A673 (cell line): ENCODE measurements at regions not wholly inside any gene's neighbourhood (a gene's known extent, or its start where the extent isn't known, plus 50 kb on each side); places are given as distances from the start of the nearest gene placed in this dataset.

Experiments
- BruUV-seq: library from RNA; stranded (reverse); fragments of 400-500 nt; replicated peaks from 2 replicates; lab custom pipeline; 2021; lab: Mats Ljungman, UMichigan
- CTCF ChIA-PET: fragments of 300-600 bp; sonication (Branson Sonifier 250); formaldehyde crosslinking; loops from one replicate; lab custom pipeline; 2022; ENCODE audit warnings: antibody characterized with exemption; lab: Charles Lee
- POLR2A ChIA-PET: fragments of 300-600 bp; sonication (Branson Sonifier 250); formaldehyde crosslinking; loops from one replicate; lab custom pipeline; 2022; ENCODE audit warnings: antibody characterized with exemption; ENCODE audit not compliant: low non-redundant PET; lab: Charles Lee
- DNase-seq: peaks from one replicate; pipeline ENCODE4 v3.0.0-alpha.2; 2015; ENCODE audit warnings: low spot score
- H3K27ac ChIP-seq: fragments of 200-600 bp; sonication (generic); 2 replicates; pipeline ENCODE4 v1.5.1; 2016; ENCODE audit warnings: mixed run types, low read depth, mild to moderate bottlenecking, mixed read lengths, antibody characterized with exemption, low read length; ENCODE audit not compliant: poor library complexity, severe bottlenecking
- H3K27me3 ChIP-seq: fragments of 200-600 bp; sonication (generic); replicated peaks from 2 replicates; pipeline ENCODE4 v1.6.1; 2017; ENCODE audit warnings: mixed run types, low read depth, mild to moderate bottlenecking, mixed read lengths, antibody characterized with exemption, low read length; ENCODE audit not compliant: insufficient read depth, poor library complexity
- H3K36me3 ChIP-seq: fragments of 200-600 bp; sonication (generic); 2 replicates; pipeline ENCODE4 v1.6.1; 2016; ENCODE audit warnings: mixed run types, mild to moderate bottlenecking, mixed read lengths, antibody characterized with exemption, low read length; ENCODE audit not compliant: insufficient read depth, poor library complexity, severe bottlenecking
- H3K4me1 ChIP-seq: fragments of 200-600 bp; sonication (generic); 2 replicates; pipeline ENCODE4 v1.6.1; 2017; ENCODE audit warnings: mixed run types, mild to moderate bottlenecking, mixed read lengths, antibody characterized with exemption, low read length; ENCODE audit not compliant: insufficient read depth, poor library complexity, severe bottlenecking
- H3K4me3 ChIP-seq: fragments of 200-600 bp; sonication (generic); 2 replicates; pipeline ENCODE4 v1.5.1; 2016; ENCODE audit warnings: low read depth, mixed run types, mild to moderate bottlenecking, mixed read lengths, low read length; ENCODE audit not compliant: poor library complexity, severe bottlenecking
- H3K9me3 ChIP-seq: fragments of 200-600 bp; sonication (generic); 2 replicates; pipeline ENCODE4 v1.6.1; 2016; ENCODE audit warnings: mixed run types, low read depth, mild to moderate bottlenecking, mixed read lengths, antibody characterized with exemption, low read length; ENCODE audit not compliant: poor library complexity, severe bottlenecking
- EZH2 ChIP-seq: fragments of 200-600 bp; sonication (generic); IDR thresholded peaks from 2 replicates; pipeline ENCODE4 v1.6.1; 2017; ENCODE audit warnings: borderline replicate concordance, low read depth, mild to moderate bottlenecking, mixed read lengths, antibody characterized with exemption, low read length; ENCODE audit not compliant: poor library complexity, severe bottlenecking
- intact Hi-C: fragments of 100-400 bp; cut with micrococcal nuclease; formaldehyde crosslinking; loops from one replicate; pipeline ENCODE4 v1.10.0; 2022; ENCODE audit not compliant: unreplicated experiment
- TF ChIP-seq, protein P1 (sequence below): fragments of 300-800, 200-600 bp; sonication (generic); conservative IDR thresholded peaks from 2 replicates; pipeline ENCODE4 v1.5.1; 2017; ENCODE audit warnings: low read depth, mild to moderate bottlenecking, antibody characterized with exemption, low read length, moderate library complexity, mixed read lengths

GRCh38 chr18:56100090-56100722 lies 512.2 kb upstream of the TCF4 start:
- no TSS peak for BruUV-seq
- no peaks in the 10 kb centered on the region for H3K36me3 ChIP-seq
- no peaks in the 10 kb centered on the region for H3K4me1 ChIP-seq
- DNase-seq: no peak
- ChIA-PET CTCF (no interaction called here), POLR2A (no interaction called here)
- H3K27ac ChIP-seq: no peak overlapping the region
- H3K27me3 ChIP-seq: no peaks in the 10 kb centered on the region
- no peaks in the 10 kb centered on the region for H3K9me3 ChIP-seq
- TF ChIP-seq, protein P1, sequence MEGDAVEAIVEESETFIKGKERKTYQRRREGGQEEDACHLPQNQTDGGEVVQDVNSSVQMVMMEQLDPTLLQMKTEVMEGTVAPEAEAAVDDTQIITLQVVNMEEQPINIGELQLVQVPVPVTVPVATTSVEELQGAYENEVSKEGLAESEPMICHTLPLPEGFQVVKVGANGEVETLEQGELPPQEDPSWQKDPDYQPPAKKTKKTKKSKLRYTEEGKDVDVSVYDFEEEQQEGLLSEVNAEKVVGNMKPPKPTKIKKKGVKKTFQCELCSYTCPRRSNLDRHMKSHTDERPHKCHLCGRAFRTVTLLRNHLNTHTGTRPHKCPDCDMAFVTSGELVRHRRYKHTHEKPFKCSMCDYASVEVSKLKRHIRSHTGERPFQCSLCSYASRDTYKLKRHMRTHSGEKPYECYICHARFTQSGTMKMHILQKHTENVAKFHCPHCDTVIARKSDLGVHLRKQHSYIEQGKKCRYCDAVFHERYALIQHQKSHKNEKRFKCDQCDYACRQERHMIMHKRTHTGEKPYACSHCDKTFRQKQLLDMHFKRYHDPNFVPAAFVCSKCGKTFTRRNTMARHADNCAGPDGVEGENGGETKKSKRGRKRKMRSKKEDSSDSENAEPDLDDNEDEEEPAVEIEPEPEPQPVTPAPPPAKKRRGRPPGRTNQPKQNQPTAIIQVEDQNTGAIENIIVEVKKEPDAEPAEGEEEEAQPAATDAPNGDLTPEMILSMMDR: no peak
- no peak for TF ChIP-seq EZH2
- intact Hi-C loops: no loop called here
- no peak overlapping the region for H3K4me3 ChIP-seq

- Histone ChIP-seq H3K36me3 (no peaks in the 10 kb centered on the region), H3K27me3 (peaks cover 5% of the 10 kb centered on the region), H3K4me1 (no peaks in the 10 kb centered on the region), H3K4me3 (no peak overlapping the region), H3K27ac (no peak overlapping the region), H3K9me3 (no peaks in the 10 kb centered on the region)
- ChIA-PET CTCF (no interaction called here), POLR2A (no interaction called here)
- DNase-seq: peak; percentile 36
- intact Hi-C loops: no loop called here
- TF ChIP-seq EZH2: no peak
- TF ChIP-seq, protein P1: no peak
- no TSS peak for BruUV-seq
Measured at GRCh38 chr18:56097621-56098020, 509.6 kb upstream of the TCF4 start.

DNA sequence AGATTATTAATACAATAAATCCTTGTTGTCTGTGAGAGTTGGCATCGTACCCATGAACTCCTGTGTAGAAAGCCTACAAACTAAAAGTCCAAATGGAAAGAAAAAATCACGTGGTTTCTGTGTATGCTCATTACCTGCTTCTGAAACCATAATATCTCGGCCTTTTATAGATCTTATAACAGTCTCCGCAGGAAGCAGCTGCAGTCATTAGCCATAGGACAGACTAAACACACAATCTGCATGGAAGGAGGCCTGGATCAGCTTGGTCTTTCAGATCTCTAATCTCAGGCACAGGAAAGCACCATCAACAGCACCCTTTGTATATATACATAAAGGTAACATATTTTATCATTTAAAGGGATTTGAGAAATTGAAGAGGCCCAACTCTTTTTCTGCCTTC lies 508.9 kb upstream of the TCF4 start:
- intact Hi-C loops: no loop called here
- Histone ChIP-seq H3K27ac (no peak overlapping the region), H3K4me1 (no peaks in the 10 kb centered on the region), H3K27me3 (peaks cover 5% of the 10 kb centered on the region), H3K4me3 (no peak overlapping the region), H3K9me3 (no peaks in the 10 kb centered on the region), H3K36me3 (no peaks in the 10 kb centered on the region)
- ChIA-PET POLR2A (no interaction called here), CTCF (no interaction called here)
- TF ChIP-seq, protein P1: no peak
- TF ChIP-seq EZH2: no peak
- no TSS peak for BruUV-seq
- DNase-seq: no peak
